Ectodermal cell (in vitro differentiated cells): ENCODE measurements at regions not wholly inside any gene's neighbourhood (a gene's known extent, or its start where the extent isn't known, plus 50 kb on each side); places are given as distances from the start of the nearest gene placed in this dataset.

Source experiments
- H3K27ac ChIP-seq: 2 replicates; pipeline ENCODE4 v1.7.0; 2013; ENCODE audit warnings: mild to moderate bottlenecking, low read depth, low read length; ENCODE audit not compliant: insufficient read depth, poor library complexity, severe bottlenecking
- H3K27me3 ChIP-seq: 2 replicates; pipeline ENCODE4 v1.7.0; 2013; ENCODE audit warnings: mild to moderate bottlenecking, low read length; ENCODE audit not compliant: insufficient read depth, control insufficient read depth, poor library complexity, severe bottlenecking
- H3K36me3 ChIP-seq: one replicate; pipeline ENCODE4 v1.7.0; 2013; ENCODE audit warnings: low read length; ENCODE audit not compliant: control insufficient read depth, insufficient read depth
- H3K4me1 ChIP-seq: one replicate; pipeline ENCODE4 v1.7.0; 2013; ENCODE audit warnings: low read length; ENCODE audit not compliant: control insufficient read depth, insufficient read depth
- H3K4me3 ChIP-seq: 2 replicates; pipeline ENCODE4 v1.7.0; 2013; ENCODE audit warnings: low read depth, low read length, control low read depth; ENCODE audit not compliant: insufficient read depth
- H3K9me3 ChIP-seq: 2 replicates; pipeline ENCODE4 v1.7.0; 2013; ENCODE audit warnings: mild to moderate bottlenecking, low read length, moderate library complexity; ENCODE audit not compliant: control insufficient read depth
- WGBS, 2 experiments: methylation state at CpG; one replicate each; pipeline ENCODE4 v1.1.7; 2013; ENCODE audit warnings: missing lambda C conversion rate in 2 of 2; 5-methylcytosine and 5-hydroxymethylcytosine counted together

DNA sequence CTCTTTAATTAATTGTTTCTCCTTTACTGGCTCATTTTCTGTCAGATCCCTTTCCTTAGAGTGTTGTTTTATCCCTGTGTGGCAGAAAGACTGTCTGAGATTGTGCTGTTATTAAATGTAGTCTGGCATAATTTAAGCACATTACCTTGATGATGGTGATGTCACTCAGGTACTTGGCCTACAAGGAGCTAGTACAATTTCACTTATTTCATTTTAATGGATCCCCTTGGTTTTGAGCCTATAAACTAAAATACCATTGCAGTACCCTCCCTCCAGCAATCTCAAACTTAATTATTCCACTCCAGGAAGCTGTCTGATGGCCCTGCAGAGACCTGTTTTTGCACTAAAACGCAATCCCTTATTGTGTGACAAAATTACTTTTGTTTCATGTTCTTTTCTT, 968.6 kb downstream of the ADGRL3 start:
- Histone ChIP-seq H3K9me3 (no peaks in the 10 kb centered on the region), H3K36me3 (no peaks in the 10 kb centered on the region), H3K4me3 (no peak overlapping the region), H3K27me3 (no peaks in the 10 kb centered on the region), H3K4me1 (no peaks in the 10 kb centered on the region), H3K27ac (no peak overlapping the region)
- WGBS, 2 experiments: 94 to 100% methylated on average over 1 of the region's 1 CpG

DNA sequence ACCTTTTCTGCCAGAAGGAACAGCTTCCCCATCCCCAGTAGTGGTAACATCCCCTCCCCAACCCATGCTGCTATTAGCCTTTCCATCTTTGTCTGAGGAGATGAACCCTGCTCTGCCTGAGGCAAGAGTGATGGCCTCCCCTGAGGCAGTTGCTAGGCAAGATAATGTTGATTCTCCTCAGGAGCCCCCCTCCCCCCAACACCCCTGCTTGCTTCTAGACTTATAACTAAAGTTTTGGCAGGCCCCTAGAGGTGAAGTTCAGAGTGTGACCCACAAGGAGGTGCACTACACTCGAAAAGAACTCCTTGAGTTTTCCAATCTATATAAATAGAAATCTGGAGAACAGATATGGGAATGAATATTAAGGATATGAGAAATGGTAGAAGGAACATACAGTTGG, 962.5 kb downstream of the ADGRL3 start:
- Histone ChIP-seq H3K9me3 (no peaks in the 10 kb centered on the region), H3K27me3 (no peaks in the 10 kb centered on the region), H3K4me3 (no peak overlapping the region), H3K27ac (no peak overlapping the region), H3K4me1 (no peaks in the 10 kb centered on the region), H3K36me3 (no peaks in the 10 kb centered on the region)
- WGBS, 2 experiments: 100% methylated on average over 1 of the region's 1 CpG; no CpG with 5 or more reads in 1 of the 2 experiments

DNA sequence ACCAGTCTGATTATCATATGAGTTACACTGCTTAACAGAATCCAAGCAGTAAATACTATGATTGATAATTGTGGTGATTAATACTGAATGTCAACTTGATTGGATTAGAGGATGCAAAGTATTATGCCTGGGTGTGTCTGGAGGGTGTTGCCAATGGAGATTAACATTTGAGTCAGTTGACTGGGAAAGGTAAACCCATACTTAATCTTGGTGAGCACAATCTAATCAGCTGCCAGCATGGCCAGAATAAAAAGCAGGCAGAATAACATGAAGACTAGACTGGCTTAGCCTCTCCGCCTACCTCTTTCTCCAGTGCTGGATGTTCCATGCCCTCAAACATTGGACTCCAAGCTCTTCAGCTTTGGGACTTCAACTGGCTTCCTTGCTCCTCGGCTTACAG, 961.3 kb downstream of the ADGRL3 start:
- Histone ChIP-seq H3K36me3 (no peaks in the 10 kb centered on the region), H3K27me3 (no peaks in the 10 kb centered on the region), H3K4me1 (no peaks in the 10 kb centered on the region), H3K27ac (no peak overlapping the region), H3K9me3 (no peaks in the 10 kb centered on the region), H3K4me3 (no peak overlapping the region)
- WGBS, 2 experiments: 96 to 97% methylated on average over 2 of the region's 2 CpGs

DNA sequence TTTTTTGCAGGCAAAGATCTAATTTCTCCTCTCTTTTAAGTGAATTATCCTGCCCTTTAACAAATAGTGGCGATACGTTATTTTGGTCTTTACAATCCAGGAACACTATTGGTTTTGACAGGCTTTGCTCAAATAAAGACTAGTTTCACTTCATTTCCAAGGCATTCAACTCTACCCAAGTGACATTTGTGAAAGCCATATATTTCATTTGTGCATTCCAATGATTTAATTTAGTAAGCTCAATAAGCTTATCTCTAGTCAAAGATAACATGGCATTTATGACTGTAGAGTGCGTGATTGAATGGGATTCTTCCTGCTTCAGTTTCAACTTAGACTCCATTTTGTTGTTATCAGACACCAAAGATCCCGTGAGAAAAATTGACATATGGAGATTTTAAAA, 959.8 kb downstream of the ADGRL3 start:
- Histone ChIP-seq H3K4me1 (no peaks in the 10 kb centered on the region), H3K9me3 (no peaks in the 10 kb centered on the region), H3K27me3 (no peaks in the 10 kb centered on the region), H3K36me3 (no peaks in the 10 kb centered on the region), H3K27ac (no peak overlapping the region), H3K4me3 (no peak overlapping the region)
- WGBS, 2 experiments: 95 to 96% methylated on average over 4 of the region's 4 CpGs

DNA sequence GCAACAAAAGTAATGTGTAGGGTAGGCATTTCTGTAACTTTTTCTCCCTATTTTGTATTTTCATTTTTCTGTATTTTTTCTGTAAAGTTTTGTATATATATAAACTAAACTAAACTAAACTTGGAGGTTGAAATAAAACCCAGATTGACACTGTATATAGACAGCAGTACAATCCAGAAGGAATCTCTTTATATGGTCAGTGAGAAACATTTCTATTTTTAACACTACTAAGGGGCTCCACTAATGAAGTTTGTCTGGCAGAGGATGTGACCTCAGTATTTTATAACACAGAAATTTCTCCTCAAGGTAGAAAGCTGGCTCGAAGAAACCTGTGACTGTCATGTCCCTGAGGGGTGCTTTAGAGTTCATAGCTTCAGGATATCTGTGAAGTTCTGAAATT, 959.2 kb downstream of the ADGRL3 start:
- no peak overlapping the region for H3K27ac ChIP-seq
- no peaks in the 10 kb centered on the region for H3K36me3 ChIP-seq
- 80 to 88% methylated on average over 1 of the region's 1 CpG for WGBS, 2 experiments
- no peaks in the 10 kb centered on the region for H3K9me3 ChIP-seq
- H3K4me3 ChIP-seq: no peak overlapping the region
- H3K4me1 ChIP-seq: no peaks in the 10 kb centered on the region
- no peaks in the 10 kb centered on the region for H3K27me3 ChIP-seq

DNA sequence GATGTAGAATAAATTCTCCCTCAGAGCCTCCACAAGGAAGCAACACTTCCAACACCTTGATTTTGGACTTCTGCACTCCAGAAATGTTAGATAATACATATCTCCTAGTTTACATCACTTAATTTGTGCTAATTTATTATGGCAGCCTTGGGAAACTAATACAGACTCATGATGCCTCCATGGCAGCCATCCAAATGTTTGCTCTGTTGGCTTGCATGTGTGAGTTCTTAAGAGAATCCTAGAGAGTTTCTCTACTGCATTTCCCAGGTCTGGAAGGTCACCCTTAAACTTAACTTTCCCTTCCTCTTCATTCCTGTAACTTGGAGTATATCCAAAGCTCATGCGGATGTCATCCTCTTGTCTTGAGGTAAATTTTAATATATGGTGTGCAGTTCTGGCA, 956.1 kb downstream of the ADGRL3 start:
- H3K4me1 ChIP-seq: no peaks in the 10 kb centered on the region
- WGBS, 2 experiments: 100% methylated on average over 1 of the region's 1 CpG
- H3K9me3 ChIP-seq: no peaks in the 10 kb centered on the region
- no peak overlapping the region for H3K27ac ChIP-seq
- no peak overlapping the region for H3K4me3 ChIP-seq
- no peaks in the 10 kb centered on the region for H3K27me3 ChIP-seq
- no peaks in the 10 kb centered on the region for H3K36me3 ChIP-seq

DNA sequence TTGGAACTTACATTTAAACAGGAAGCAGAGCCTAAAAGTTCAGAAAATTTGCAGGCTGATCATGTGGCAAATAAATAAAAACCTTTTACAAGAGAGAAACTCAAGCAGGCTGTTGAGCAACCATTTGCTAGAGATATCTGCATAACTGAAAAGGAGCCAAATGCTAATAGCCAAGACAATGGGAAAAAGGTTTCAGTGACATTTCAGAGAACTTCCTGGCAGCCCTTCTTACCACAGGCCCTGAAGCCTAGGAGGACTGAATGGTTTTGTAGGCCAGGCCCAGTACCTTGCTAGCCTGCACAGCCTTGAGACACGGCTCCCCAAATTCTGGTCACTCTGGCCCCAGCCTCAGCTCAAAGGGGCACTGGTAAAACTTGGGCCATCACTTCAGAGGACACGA, 945.1 kb downstream of the ADGRL3 start:
- Histone ChIP-seq H3K9me3 (no peaks in the 10 kb centered on the region), H3K27me3 (no peaks in the 10 kb centered on the region), H3K4me3 (no peak overlapping the region), H3K27ac (no peak overlapping the region), H3K36me3 (no peaks in the 10 kb centered on the region), H3K4me1 (no peaks in the 10 kb centered on the region)
- 95 to 97% methylated on average over 2 of the region's 2 CpGs for WGBS, 2 experiments

DNA sequence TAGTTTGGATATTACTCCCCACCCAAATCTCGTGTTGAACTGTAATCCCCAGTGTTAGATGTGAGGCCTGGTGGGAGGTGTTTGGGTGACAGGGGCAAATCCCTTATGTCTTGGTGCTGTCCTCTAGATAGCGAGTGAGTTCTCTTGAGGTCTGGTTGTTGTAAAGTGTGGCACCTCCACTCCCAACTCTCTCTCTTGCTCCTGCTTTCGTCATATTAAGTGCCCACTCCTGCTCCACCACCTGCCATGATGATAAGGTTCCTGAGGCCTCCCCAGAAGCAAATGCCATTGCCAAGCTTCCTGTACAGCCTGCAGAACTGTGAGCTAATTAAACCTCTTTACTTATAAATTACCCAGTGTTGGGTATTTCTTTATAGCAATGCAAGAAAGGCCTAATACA, 944.3 kb downstream of the ADGRL3 start:
- no peak overlapping the region for H3K27ac ChIP-seq
- no peaks in the 10 kb centered on the region for H3K27me3 ChIP-seq
- no peaks in the 10 kb centered on the region for H3K36me3 ChIP-seq
- no peak overlapping the region for H3K4me3 ChIP-seq
- WGBS, 2 experiments: 91 to 93% methylated on average over 3 of the region's 3 CpGs
- no peaks in the 10 kb centered on the region for H3K9me3 ChIP-seq
- H3K4me1 ChIP-seq: no peaks in the 10 kb centered on the region

DNA sequence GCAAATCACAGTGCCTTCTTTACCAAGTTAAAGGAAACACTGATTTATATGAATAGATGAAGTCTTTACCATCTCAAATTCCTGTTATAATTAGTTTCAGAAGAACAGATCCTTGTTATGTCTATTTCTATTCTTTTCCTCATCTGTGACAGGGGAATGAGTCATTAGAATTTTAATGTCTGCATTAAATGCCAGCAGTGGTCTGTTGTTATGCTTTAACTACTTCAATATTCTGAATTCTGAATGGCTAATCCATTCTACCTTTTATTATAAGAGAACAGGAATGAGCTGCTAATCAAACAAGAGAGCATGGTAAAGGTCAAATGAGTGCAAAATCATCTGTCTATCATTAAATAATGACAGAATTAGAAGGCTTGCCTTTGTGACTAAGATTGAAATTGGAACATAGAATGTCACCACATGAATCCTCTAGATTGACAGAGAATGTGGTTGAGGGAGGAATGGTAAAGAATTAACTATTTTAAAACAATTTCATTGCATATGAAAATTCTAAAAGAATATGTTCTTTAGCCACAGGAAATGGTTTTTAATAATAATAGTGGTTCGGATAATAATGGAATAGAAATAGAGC, 935.5 kb downstream of the ADGRL3 start:
- H3K4me3 ChIP-seq: no peak overlapping the region
- H3K36me3 ChIP-seq: no peaks in the 10 kb centered on the region
- H3K9me3 ChIP-seq: no peaks in the 10 kb centered on the region
- no peaks in the 10 kb centered on the region for H3K4me1 ChIP-seq
- 100% methylated on average over 1 of the region's 1 CpG; no CpG with 5 or more reads in 1 of the 2 experiments for WGBS, 2 experiments
- H3K27ac ChIP-seq: no peak overlapping the region
- no peaks in the 10 kb centered on the region for H3K27me3 ChIP-seq

DNA sequence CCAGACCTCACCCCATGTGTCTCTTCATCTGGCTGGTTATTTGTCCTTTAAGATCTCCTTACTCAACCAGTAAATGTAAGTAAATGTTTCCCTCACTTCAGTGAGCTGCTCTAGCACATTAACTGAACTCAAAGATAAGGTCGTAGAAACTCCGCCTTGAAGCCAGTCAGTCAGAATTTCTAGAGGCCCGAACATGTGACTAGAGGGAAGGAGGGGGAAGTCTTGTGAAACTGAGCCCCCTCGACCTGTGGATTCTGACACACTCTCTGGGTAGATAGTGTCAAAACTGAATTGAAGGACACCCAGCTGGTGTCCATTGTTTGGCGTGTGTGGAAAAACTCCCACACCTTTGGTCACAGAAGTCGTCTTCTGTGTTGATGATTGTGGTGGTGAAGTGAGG, 933.9 kb downstream of the ADGRL3 start:
- 87 to 89% methylated on average over 5 to 6 of the region's 6 CpGs for WGBS, 2 experiments

More for the DNA sequence above, 933.9 kb downstream of the ADGRL3 start:
- no peaks in the 10 kb centered on the region for H3K9me3 ChIP-seq
- no peak overlapping the region for H3K4me3 ChIP-seq
- no peaks in the 10 kb centered on the region for H3K36me3 ChIP-seq
- no peaks in the 10 kb centered on the region for H3K4me1 ChIP-seq
- no peak overlapping the region for H3K27ac ChIP-seq
- H3K27me3 ChIP-seq: no peaks in the 10 kb centered on the region
